Type B pancreatic cell (in vitro differentiated cells): ENCODE measurements at regions not wholly inside any gene's neighbourhood (a gene's known extent, or its start where the extent isn't known, plus 50 kb on each side); places are given as distances from the start of the nearest gene placed in this dataset.

Experiments
- DNase-seq: peaks from one replicate; pipeline ENCODE4 v3.0.0; 2021; ENCODE audit warnings: mixed read lengths; ENCODE audit not compliant: unreplicated experiment; ENCODE audit errors: extremely low spot score
- H3K27ac Mint-ChIP-seq: 2 replicates; pipeline ENCODE4 v1.8.0; 2021; ENCODE audit warnings: mild to moderate bottlenecking, mixed read lengths
- H3K27me3 Mint-ChIP-seq: 2 replicates; pipeline ENCODE4 v1.8.0; 2021; ENCODE audit warnings: mixed read lengths
- H3K36me3 Mint-ChIP-seq: 2 replicates; pipeline ENCODE4 v1.8.0; 2021; ENCODE audit warnings: mixed read lengths
- H3K4me1 Mint-ChIP-seq: one replicate; pipeline ENCODE4 v1.8.0; 2021; ENCODE audit warnings: mixed read lengths; ENCODE audit not compliant: unreplicated experiment
- H3K4me3 Mint-ChIP-seq: 2 replicates; pipeline ENCODE4 v1.8.0; 2021; ENCODE audit warnings: mild to moderate bottlenecking, mixed read lengths
- H3K9me3 Mint-ChIP-seq: 2 replicates; pipeline ENCODE4 v1.8.0; 2021; ENCODE audit warnings: mixed read lengths
- CTCF ChIP-seq: fragments of 200-600 bp; sonication (generic); conservative IDR thresholded peaks from 2 replicates; pipeline ENCODE4 v1.5.0; 2021; ENCODE audit warnings: antibody characterized with exemption, mild to moderate bottlenecking

- no peak overlapping the region for H3K4me3 Mint-ChIP-seq
- no peaks in the 10 kb centered on the region for H3K27me3 Mint-ChIP-seq
- no peak overlapping the region for H3K27ac Mint-ChIP-seq
- no peak for TF ChIP-seq CTCF
- H3K4me1 Mint-ChIP-seq, result peaks cover 5% of the 10 kb centered on the region
- H3K9me3 Mint-ChIP-seq, result no peaks in the 10 kb centered on the region
- DNase-seq, result no peak
- H3K36me3 Mint-ChIP-seq, result no peaks in the 10 kb centered on the region
These were observed 71.9 kb upstream of the SLC35B3 start for GRCh38 chr6:8507286-8507685.

GRCh38 chr6:8506126-8506525 is 70.8 kb upstream of the SLC35B3 start:
- Mint-ChIP-seq H3K27me3 (no peaks in the 10 kb centered on the region), H3K4me3 (no peak overlapping the region), H3K27ac (no peak overlapping the region), H3K36me3 (no peaks in the 10 kb centered on the region), H3K9me3 (no peaks in the 10 kb centered on the region), H3K4me1 (peaks cover 5% of the 10 kb centered on the region)
- no peak for TF ChIP-seq CTCF
- DNase-seq, result no peak

GRCh38 chr6:8499540-8499939 is 64.2 kb upstream of the SLC35B3 start:
- Mint-ChIP-seq H3K27ac (no peak overlapping the region), H3K36me3 (no peaks in the 10 kb centered on the region), H3K9me3 (no peaks in the 10 kb centered on the region), H3K4me1 (no peaks in the 10 kb centered on the region), H3K4me3 (no peak overlapping the region), H3K27me3 (no peaks in the 10 kb centered on the region)
- no peak for DNase-seq
- TF ChIP-seq CTCF, result peak; percentile 78

- Mint-ChIP-seq H3K36me3 (no peaks in the 10 kb centered on the region), H3K4me3 (no peak overlapping the region), H3K27ac (no peak overlapping the region), H3K4me1 (no peaks in the 10 kb centered on the region), H3K27me3 (no peaks in the 10 kb centered on the region), H3K9me3 (no peaks in the 10 kb centered on the region)
- no peak for DNase-seq
- no peak for TF ChIP-seq CTCF
These were observed 59.4 kb upstream of the SLC35B3 start for GRCh38 chr6:8494730-8495129.

GRCh38 chr6:8492536-8493133 is 57.3 kb upstream of the SLC35B3 start:
- H3K9me3 Mint-ChIP-seq, result no peaks in the 10 kb centered on the region
- H3K27ac Mint-ChIP-seq, result no peak overlapping the region
- H3K4me3 Mint-ChIP-seq, result no peak overlapping the region
- no peaks in the 10 kb centered on the region for H3K4me1 Mint-ChIP-seq
- no peak for TF ChIP-seq CTCF
- no peak for DNase-seq
- no peaks in the 10 kb centered on the region for H3K36me3 Mint-ChIP-seq
- no peaks in the 10 kb centered on the region for H3K27me3 Mint-ChIP-seq
